NCI-H1105 (cell line): ENCODE measurements at regions not wholly inside any gene's neighbourhood (a gene's known extent, or its start where the extent isn't known, plus 50 kb on each side); places are given as distances from the start of the nearest gene placed in this dataset.
"Not testable (repeated sequence)": the region's sequence is repeated elsewhere in the genome, so short reads cannot be mapped to it uniquely, and the experiment has no call there.

Source experiments
- DNase-seq: peaks from one replicate; lab custom pipeline; 2025; lab: John Stamatoyannopoulos, UW

GRCh38 chr16:29310852-29311314 is 95.6 kb downstream of the NPIPB11 start:
- no peak for DNase-seq

DNA sequence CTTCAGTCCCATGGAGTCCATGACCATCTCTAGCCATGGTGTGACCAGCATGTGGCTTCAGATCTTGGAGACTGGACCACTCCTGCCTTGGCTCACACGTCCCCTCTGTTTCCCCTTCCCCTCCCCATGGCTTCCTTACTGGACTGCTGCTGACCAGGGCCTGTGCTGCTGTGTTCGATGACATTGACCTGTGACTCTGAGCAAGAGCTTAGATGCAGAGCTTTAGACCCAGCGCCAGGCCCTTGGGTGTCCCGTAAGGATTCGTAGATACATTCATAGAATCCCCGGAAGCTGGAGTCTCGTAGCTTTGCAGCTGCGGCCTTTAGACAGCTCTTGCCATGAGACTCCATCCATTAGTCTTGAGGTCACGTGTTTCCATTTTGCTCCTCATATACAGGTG is 96.3 kb downstream of the NPIPB11 start:
- not testable (repeated sequence) for DNase-seq

GRCh38 chr16:29309601-29310000 is 96.9 kb downstream of the NPIPB11 start:
- not testable (repeated sequence) for DNase-seq

- DNase-seq, result no peak
Measured at GRCh38 chr16:29308644-29309546, 97.6 kb downstream of the NPIPB11 start.

- DNase-seq, result no peak
Measured at GRCh38 chr16:29307598-29308507, 98.7 kb downstream of the NPIPB11 start.

GRCh38 chr16:29306943-29307597 is 99.4 kb downstream of the NPIPB11 start:
- DNase-seq, result no peak

- DNase-seq, result no peak
Measured at GRCh38 chr16:29306201-29306600, 100.3 kb downstream of the NPIPB11 start.

- not testable (repeated sequence) for DNase-seq
Measured at GRCh38 chr16:29305018-29305417, 101.5 kb downstream of the NPIPB11 start.

DNA sequence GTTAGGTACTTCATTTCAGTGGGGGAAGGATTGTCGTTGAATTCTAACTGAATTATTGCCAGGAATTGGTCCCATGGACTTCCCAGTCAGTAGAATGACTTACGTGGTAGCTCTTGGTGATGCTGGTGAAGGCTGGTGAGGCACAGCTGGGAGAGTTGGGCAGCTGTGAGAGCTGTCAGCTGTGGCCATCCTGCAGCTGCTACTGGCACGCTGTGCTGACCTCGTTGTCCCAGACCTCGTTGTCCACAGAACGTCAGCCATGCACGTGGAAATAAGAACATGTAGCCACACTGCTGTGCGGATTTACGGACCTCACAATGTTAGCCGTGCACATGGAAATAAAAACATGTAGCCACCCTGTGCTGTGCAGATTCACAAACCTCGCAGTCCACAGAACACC is 102.3 kb downstream of the NPIPB11 start:
- no peak for DNase-seq

- DNase-seq, result no peak
Measured at GRCh38 chr16:29303520-29303919, 103.0 kb downstream of the NPIPB11 start.

- DNase-seq, result no peak
Measured at GRCh38 chr16:29302976-29303375, 103.5 kb downstream of the NPIPB11 start.

GRCh38 chr16:29302433-29302832 is 104.1 kb downstream of the NPIPB11 start:
- DNase-seq, result not testable (repeated sequence)

DNA sequence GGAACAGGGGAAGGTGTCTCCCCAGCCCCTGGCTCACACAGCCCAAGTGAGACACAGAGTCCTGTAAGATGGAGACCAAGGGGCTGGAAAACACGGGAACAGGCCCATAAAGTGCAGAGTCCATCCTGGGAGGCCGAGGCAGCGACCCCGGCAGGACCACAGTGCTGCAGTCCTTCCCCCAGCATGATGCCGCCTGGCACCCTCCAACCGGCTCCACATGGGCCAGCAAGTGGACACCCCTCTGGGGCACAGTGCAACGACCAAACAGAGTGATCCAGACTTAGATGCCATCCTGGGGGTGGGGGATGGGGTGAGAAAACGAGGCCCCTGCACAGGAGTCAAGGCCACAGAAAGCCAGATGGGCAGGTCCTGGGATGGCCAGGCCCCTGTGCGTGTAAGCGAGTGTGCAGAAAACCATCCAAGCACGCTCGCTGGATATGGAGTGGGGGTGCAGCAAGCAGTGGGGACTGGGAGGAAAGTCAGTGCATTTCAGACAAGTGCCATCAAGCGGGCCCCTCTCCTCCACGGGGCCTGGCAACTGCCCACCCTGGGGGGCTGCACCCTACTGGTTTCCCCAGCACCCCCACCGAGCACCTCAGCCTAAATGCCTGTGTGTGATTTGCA is 104.7 kb downstream of the NPIPB11 start:
- not testable (repeated sequence) for DNase-seq

DNA sequence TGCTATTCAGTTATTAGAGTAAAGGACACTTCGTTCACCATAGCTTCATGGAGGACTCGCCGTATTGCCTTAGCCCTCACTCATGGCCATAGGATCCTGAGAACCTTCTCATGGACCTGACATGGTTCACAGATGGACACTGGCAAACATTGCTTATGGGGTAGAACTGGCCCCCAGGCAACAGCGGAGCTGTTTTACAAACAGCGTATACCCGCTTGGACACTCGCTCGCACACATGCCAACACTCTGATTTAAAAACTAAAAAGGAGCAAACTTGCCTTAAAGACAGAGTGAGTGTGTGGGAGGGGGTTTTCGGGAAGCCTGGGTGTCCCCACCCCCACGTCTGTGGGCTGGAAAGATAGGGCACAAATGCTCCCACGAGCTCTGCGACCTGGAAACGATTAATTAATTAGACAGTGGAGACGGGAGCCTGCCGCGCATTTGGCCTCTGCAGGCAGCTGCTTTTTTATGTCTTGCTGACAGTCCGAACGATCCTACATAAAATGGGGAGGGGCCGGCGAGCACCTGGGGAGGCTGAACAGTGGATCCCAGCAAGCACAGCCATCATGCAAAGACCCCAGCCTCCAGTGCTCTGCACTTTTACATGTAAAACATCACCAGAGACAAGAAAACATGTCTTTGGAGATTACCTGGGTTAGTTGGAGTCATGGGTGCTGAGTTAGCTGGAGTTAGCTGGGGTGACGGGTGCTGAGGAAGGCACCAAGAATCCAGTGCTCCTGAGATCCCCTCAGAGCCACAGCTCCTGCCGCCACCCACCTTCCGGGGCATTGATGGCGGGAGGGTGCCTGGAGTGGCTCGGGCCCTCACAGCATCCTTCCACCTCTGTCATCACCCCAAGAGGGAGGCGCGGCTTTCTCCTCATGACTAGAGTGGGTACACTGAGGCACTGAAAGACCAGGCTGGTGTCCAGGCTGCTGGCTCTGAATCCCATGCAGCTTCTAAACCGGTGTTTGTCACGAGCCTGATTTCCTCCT is 105.7 kb downstream of the NPIPB11 start:
- not testable (repeated sequence) for DNase-seq

GRCh38 chr16:29300030-29300491 is 106.5 kb downstream of the NPIPB11 start:
- not testable (repeated sequence) for DNase-seq

DNA sequence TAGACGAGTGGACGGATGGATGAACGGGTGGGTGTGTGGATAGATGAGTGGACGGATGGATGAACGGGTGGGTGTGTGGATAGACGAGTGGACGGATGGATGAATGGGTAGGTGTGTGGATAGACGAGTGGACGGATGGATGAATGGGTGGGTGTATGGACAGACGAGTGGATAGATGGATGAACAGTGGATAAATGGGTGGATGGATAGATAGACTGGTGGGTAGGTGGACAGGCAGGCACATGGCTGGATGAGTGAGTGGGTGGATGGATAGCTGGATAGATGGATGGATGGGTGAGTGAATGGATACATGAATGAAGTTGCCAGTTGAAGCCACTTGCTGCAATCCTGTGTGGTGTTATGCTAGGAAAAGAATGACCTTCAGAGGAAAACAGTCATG is 107.5 kb downstream of the NPIPB11 start:
- not testable (repeated sequence) for DNase-seq

- DNase-seq, result not testable (repeated sequence)
Measured at GRCh38 chr16:29298307-29298706, 108.2 kb downstream of the NPIPB11 start.

- not testable (repeated sequence) for DNase-seq
Measured at GRCh38 chr16:29297809-29298177, 108.7 kb downstream of the NPIPB11 start.

GRCh38 chr16:29297144-29297808 is 109.2 kb downstream of the NPIPB11 start:
- DNase-seq, result not testable (repeated sequence)

- not testable (repeated sequence) for DNase-seq
Measured at GRCh38 chr16:29296176-29296575, 110.3 kb downstream of the NPIPB11 start.
